Stimulated activated CD8-positive, alpha-beta memory T cell treated with anti-CD3 and anti-CD28 coated beads, Interleukin-15, amount 100 ng/mL, for 24 hours (primary cell): ENCODE measurements at regions not wholly inside any gene's neighbourhood (a gene's known extent, or its start where the extent isn't known, plus 50 kb on each side); places are given as distances from the start of the nearest gene placed in this dataset.

Source experiments
- DNase-seq: peaks from one replicate; pipeline ENCODE4 v3.0.0-alpha.2; 2020; ENCODE audit warnings: low read depth

GRCh38 chr13:33752094-33752493, 65.9 kb upstream of the RFC3 start:
- DNase-seq, result no peak

GRCh38 chr13:33752597-33752996, 65.4 kb upstream of the RFC3 start:
- no peak for DNase-seq

GRCh38 chr13:33756929-33757328, 61.0 kb upstream of the RFC3 start:
- no peak for DNase-seq

- DNase-seq, result no peak
These were observed 60.2 kb upstream of the RFC3 start for GRCh38 chr13:33757713-33758112.

- DNase-seq, result no peak
These were observed 59.8 kb upstream of the RFC3 start for GRCh38 chr13:33758113-33758512.

GRCh38 chr13:33761740-33762139, 56.2 kb upstream of the RFC3 start:
- DNase-seq, result no peak

- DNase-seq, result no peak
These were observed 54.9 kb upstream of the RFC3 start for GRCh38 chr13:33763021-33763420.

- DNase-seq, result no peak
These were observed 53.2 kb upstream of the RFC3 start for GRCh38 chr13:33764716-33765115.

- no peak for DNase-seq
These were observed 51.4 kb upstream of the RFC3 start for GRCh38 chr13:33766329-33767123.

- DNase-seq, result no peak
These were observed 50.8 kb upstream of the RFC3 start for GRCh38 chr13:33767140-33767539.
